MM.1S (cell line): ENCODE measurements at regions not wholly inside any gene's neighbourhood (a gene's known extent, or its start where the extent isn't known, plus 50 kb on each side); places are given as distances from the start of the nearest gene placed in this dataset.

Experiments used
- EZH2 ChIP-seq: fragments of 300-600 bp; sonication (generic); optimal IDR thresholded peaks from 2 replicates; pipeline ENCODE3; 2017; ENCODE audit warnings: low read depth, mild to moderate bottlenecking, antibody characterized with exemption, low read length, mixed read lengths
- TF ChIP-seq, protein P1 (sequence below): fragments of 300-600 bp; sonication (generic); IDR thresholded peaks from 2 replicates; pipeline ENCODE4 v1.5.1; 2016; ENCODE audit warnings: antibody characterized with exemption, low read length, mixed read lengths

DNA sequence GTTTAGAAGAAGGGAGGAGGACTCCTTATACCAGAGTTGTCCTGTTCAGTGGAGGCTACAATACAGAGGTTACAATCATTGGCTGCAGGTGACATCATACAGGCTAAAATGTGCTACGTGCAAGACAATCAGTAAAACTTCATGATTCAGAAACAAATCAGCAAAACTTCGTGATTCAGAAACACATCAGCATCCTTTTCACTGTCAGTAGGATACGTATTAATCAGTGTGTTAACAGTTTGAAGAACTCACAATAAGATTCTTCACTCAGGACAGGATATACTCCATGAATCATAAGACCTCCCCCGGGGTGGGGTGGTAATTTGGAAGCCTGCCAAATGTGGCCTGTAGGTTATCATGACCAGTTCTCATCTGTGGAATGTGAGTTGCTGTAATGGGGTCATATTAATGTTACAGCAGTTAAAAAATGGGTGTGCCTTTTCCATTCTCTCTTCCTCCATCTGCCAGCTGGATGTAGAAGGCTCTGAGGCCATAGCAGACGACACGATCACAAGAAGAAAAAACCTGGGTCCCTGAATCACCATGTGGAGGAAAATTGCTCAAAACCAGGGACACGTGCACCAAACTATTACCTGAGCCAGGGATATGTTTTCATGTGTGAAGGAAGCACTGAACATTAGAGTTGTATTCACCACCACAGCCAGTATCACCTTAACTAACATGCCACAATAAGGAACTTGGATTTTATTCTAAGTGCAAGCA lies 134.8 kb upstream of the CREB1 start:
- TF ChIP-seq, protein P1, sequence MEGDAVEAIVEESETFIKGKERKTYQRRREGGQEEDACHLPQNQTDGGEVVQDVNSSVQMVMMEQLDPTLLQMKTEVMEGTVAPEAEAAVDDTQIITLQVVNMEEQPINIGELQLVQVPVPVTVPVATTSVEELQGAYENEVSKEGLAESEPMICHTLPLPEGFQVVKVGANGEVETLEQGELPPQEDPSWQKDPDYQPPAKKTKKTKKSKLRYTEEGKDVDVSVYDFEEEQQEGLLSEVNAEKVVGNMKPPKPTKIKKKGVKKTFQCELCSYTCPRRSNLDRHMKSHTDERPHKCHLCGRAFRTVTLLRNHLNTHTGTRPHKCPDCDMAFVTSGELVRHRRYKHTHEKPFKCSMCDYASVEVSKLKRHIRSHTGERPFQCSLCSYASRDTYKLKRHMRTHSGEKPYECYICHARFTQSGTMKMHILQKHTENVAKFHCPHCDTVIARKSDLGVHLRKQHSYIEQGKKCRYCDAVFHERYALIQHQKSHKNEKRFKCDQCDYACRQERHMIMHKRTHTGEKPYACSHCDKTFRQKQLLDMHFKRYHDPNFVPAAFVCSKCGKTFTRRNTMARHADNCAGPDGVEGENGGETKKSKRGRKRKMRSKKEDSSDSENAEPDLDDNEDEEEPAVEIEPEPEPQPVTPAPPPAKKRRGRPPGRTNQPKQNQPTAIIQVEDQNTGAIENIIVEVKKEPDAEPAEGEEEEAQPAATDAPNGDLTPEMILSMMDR = no peak
- no peak for TF ChIP-seq EZH2
